Endodermal cell (in vitro differentiated cells): ENCODE measurements at regions not wholly inside any gene's neighbourhood (a gene's known extent, or its start where the extent isn't known, plus 50 kb on each side); places are given as distances from the start of the nearest gene placed in this dataset.
A peak's percentile ranks its signal among the peaks of the same experiment; 100 is the strongest.

Source experiments
- DNase-seq: peaks from one replicate; pipeline ENCODE4 v3.0.0-alpha.2; 2017
- H3K27ac ChIP-seq: 2 replicates; pipeline ENCODE4 v1.5.1; 2013; ENCODE audit warnings: mild to moderate bottlenecking, low read depth, low read length, moderate library complexity
- H3K27me3 ChIP-seq: 2 replicates; pipeline ENCODE4 v1.6.1; 2013; ENCODE audit warnings: mild to moderate bottlenecking, low read length, moderate library complexity; ENCODE audit not compliant: insufficient read depth, control insufficient read depth, poor library complexity, severe bottlenecking
- H3K36me3 ChIP-seq: 2 replicates; pipeline ENCODE4 v1.7.0; 2013; ENCODE audit warnings: mild to moderate bottlenecking, low read length, moderate library complexity; ENCODE audit not compliant: control insufficient read depth, insufficient read depth
- H3K4me1 ChIP-seq: one replicate; pipeline ENCODE4 v1.7.0; 2013; ENCODE audit warnings: low read length; ENCODE audit not compliant: control insufficient read depth, insufficient read depth
- H3K4me3 ChIP-seq: 2 replicates; pipeline ENCODE4 v1.5.1; 2013; ENCODE audit warnings: mild to moderate bottlenecking, low read length, moderate library complexity
- H3K9ac ChIP-seq: 2 replicates; pipeline ENCODE4 v1.6.1; 2013; ENCODE audit warnings: mild to moderate bottlenecking, low read length, moderate library complexity; ENCODE audit not compliant: poor library complexity, severe bottlenecking; ENCODE audit errors: extremely low read depth
- H3K9me3 ChIP-seq: 2 replicates; pipeline ENCODE4 v1.6.1; 2013; ENCODE audit warnings: mild to moderate bottlenecking, low read length, moderate library complexity; ENCODE audit not compliant: control insufficient read depth
- H3K27ac Mint-ChIP-seq: 2 replicates; pipeline ENCODE4 v1.8.0; 2020; ENCODE audit warnings: mixed read lengths
- H3K27me3 Mint-ChIP-seq: 2 replicates; pipeline ENCODE4 v1.8.0; 2021; ENCODE audit warnings: mild to moderate bottlenecking, mixed read lengths; ENCODE audit not compliant: insufficient read depth
- H3K36me3 Mint-ChIP-seq: 2 replicates; pipeline ENCODE4 v1.8.0; 2020; ENCODE audit warnings: low read depth, mixed read lengths
- H3K4me1 Mint-ChIP-seq: 2 replicates; pipeline ENCODE4 v1.8.0; 2020; ENCODE audit warnings: mixed read lengths
- H3K4me3 Mint-ChIP-seq: 2 replicates; pipeline ENCODE4 v1.8.0; 2020; ENCODE audit warnings: mild to moderate bottlenecking, moderate library complexity, mixed read lengths
- H3K9me3 Mint-ChIP-seq: 2 replicates; pipeline ENCODE4 v1.8.0; 2020; ENCODE audit warnings: mild to moderate bottlenecking, mixed read lengths
- CTCF ChIP-seq: fragments of 200-600 bp; sonication (generic); conservative IDR thresholded peaks from 2 replicates; pipeline ENCODE4 v1.5.0; 2021; ENCODE audit warnings: antibody characterized with exemption, mild to moderate bottlenecking
- WGBS, 2 experiments: methylation state at CpG; one replicate each; pipeline versions ENCODE4 v1.1.5 to v1.1.7; 2013; ENCODE audit warnings: missing lambda C conversion rate in 2 of 2, mixed read lengths in 1 of 2; ENCODE audit not compliant: insufficient coverage in 1 of 2, insufficient read length in 1 of 2; 5-methylcytosine and 5-hydroxymethylcytosine counted together

GRCh38 chr5:176183321-176184074 is 54.7 kb upstream of the SIMC1 start:
- no peak overlapping the region for H3K4me3 Mint-ChIP-seq
- H3K4me1 ChIP-seq, result peaks cover 32% of the 10 kb centered on the region
- H3K9me3 ChIP-seq, result peaks cover 7% of the 10 kb centered on the region
- H3K9ac ChIP-seq, result peak overlapping the region; percentile 28
- WGBS, 2 experiments, result 76 to 81% methylated on average over 12 to 16 of the region's 16 CpGs
- peaks cover 14% of the 10 kb centered on the region for H3K36me3 Mint-ChIP-seq
- H3K27me3 Mint-ChIP-seq, result peaks cover 20% of the 10 kb centered on the region
- peak; percentile 79 for DNase-seq
- H3K4me1 Mint-ChIP-seq, result peaks cover 60% of the 10 kb centered on the region
- peak overlapping the region; percentile 11 for H3K4me3 ChIP-seq
- peaks cover 9% of the 10 kb centered on the region for H3K9me3 Mint-ChIP-seq
- peak overlapping the region; percentile 14 for H3K27ac Mint-ChIP-seq
- peak; percentile 43 for TF ChIP-seq CTCF
- H3K36me3 ChIP-seq, result peaks cover 15% of the 10 kb centered on the region
- H3K27me3 ChIP-seq, result no peaks in the 10 kb centered on the region
- H3K27ac ChIP-seq, result no peak overlapping the region

- Histone ChIP-seq H3K27me3 (no peaks in the 10 kb centered on the region), H3K27ac (no peak overlapping the region), H3K36me3 (peaks cover 4% of the 10 kb centered on the region), H3K9ac (no peak overlapping the region), H3K4me1 (peaks cover 32% of the 10 kb centered on the region), H3K9me3 (no peaks in the 10 kb centered on the region), H3K4me3 (no peak overlapping the region)
- WGBS, 2 experiments, result 87 to 92% methylated on average over 2 to 6 of the region's 6 CpGs
- no peak for TF ChIP-seq CTCF
- no peak overlapping the region for H3K4me3 Mint-ChIP-seq
- peaks cover 3% of the 10 kb centered on the region for H3K36me3 Mint-ChIP-seq
- H3K4me1 Mint-ChIP-seq, result peaks cover 60% of the 10 kb centered on the region
- peak; percentile 8 for DNase-seq
- H3K27ac Mint-ChIP-seq, result peak overlapping the region; percentile 78
- H3K27me3 Mint-ChIP-seq, result peaks cover 12% of the 10 kb centered on the region
- peaks cover 2% of the 10 kb centered on the region for H3K9me3 Mint-ChIP-seq
Measured at GRCh38 chr5:176184608-176185132, 53.6 kb upstream of the SIMC1 start.

GRCh38 chr5:176185133-176185733 is 53.0 kb upstream of the SIMC1 start:
- peak; percentile 43 for DNase-seq
- peak overlapping the region; percentile 78 for H3K27ac Mint-ChIP-seq
- peaks cover 60% of the 10 kb centered on the region for H3K4me1 Mint-ChIP-seq
- Histone ChIP-seq H3K9ac (no peak overlapping the region), H3K27me3 (no peaks in the 10 kb centered on the region), H3K4me1 (peaks cover 32% of the 10 kb centered on the region), H3K9me3 (no peaks in the 10 kb centered on the region), H3K36me3 (no peaks in the 10 kb centered on the region), H3K4me3 (no peak overlapping the region), H3K27ac (no peak overlapping the region)
- H3K36me3 Mint-ChIP-seq, result no peaks in the 10 kb centered on the region
- H3K4me3 Mint-ChIP-seq, result no peak overlapping the region
- WGBS, 2 experiments, result 78 to 88% methylated on average over 7 to 8 of the region's 9 CpGs
- H3K9me3 Mint-ChIP-seq, result no peaks in the 10 kb centered on the region
- TF ChIP-seq CTCF, result no peak
- H3K27me3 Mint-ChIP-seq, result peaks cover 11% of the 10 kb centered on the region
